WERI-Rb-1 (cell line): ENCODE measurements at regions not wholly inside any gene's neighbourhood (a gene's known extent, or its start where the extent isn't known, plus 50 kb on each side); places are given as distances from the start of the nearest gene placed in this dataset.

ENCODE experiments used
- DNase-seq: peaks from one replicate; pipeline ENCODE4 v3.0.0-alpha.2; 2020
- H3K27ac ChIP-seq: fragments of 250-450 bp; sonication (Bioruptor Pico); 2 replicates; pipeline ENCODE4 v1.5.1; 2020; ENCODE audit warnings: mild to moderate bottlenecking, moderate library complexity
- H3K27me3 ChIP-seq: fragments of 250-450 bp; sonication (Bioruptor Pico); 2 replicates; pipeline ENCODE4 v1.5.1; 2021; ENCODE audit warnings: mild to moderate bottlenecking, low read depth, moderate library complexity; ENCODE audit not compliant: insufficient read depth, severe bottlenecking
- H3K36me3 ChIP-seq: fragments of 250-450 bp; sonication (Bioruptor Pico); 2 replicates; pipeline ENCODE4 v1.5.1; 2020; ENCODE audit warnings: mild to moderate bottlenecking, moderate library complexity
- H3K4me3 ChIP-seq: 2 replicates; pipeline ENCODE4 v1.5.1; 2011; ENCODE audit warnings: low read depth, mild to moderate bottlenecking, control low read depth, low read length
- H3K9me3 ChIP-seq: fragments of 250-450 bp; sonication (Bioruptor Pico); 2 replicates; pipeline ENCODE4 v1.5.1; 2021; ENCODE audit warnings: mild to moderate bottlenecking, moderate library complexity; ENCODE audit not compliant: severe bottlenecking
- CTCF ChIP-seq: IDR thresholded peaks from 2 replicates; pipeline ENCODE4 v1.5.1; 2011; ENCODE audit warnings: low read depth, mild to moderate bottlenecking, control low read depth, inconsistent platforms, low read length

GRCh38 chr14:93858896-93859295 lies 68.2 kb upstream of the FAM181A start:
- no peaks in the 10 kb centered on the region for H3K27me3 ChIP-seq
- TF ChIP-seq CTCF, result no peak

GRCh38 chr14:93857500-93858283 lies 69.4 kb upstream of the PRIMA1 start:
- no peaks in the 10 kb centered on the region for H3K36me3 ChIP-seq
- peak; percentile 31 for DNase-seq
- no peaks in the 10 kb centered on the region for H3K27me3 ChIP-seq
- 0 out of 2 replicates have a peak, but pooled peaks have one; percentile 18 for TF ChIP-seq CTCF
- no peak overlapping the region for H3K4me3 ChIP-seq
- no peaks in the 10 kb centered on the region for H3K9me3 ChIP-seq
- no peak overlapping the region for H3K27ac ChIP-seq

More at GRCh38 chr14:93858896-93859295, 68.2 kb upstream of the FAM181A start:
- DNase-seq, result no peak
- H3K9me3 ChIP-seq, result no peaks in the 10 kb centered on the region
- no peak overlapping the region for H3K4me3 ChIP-seq
- no peak overlapping the region for H3K27ac ChIP-seq
- no peaks in the 10 kb centered on the region for H3K36me3 ChIP-seq

GRCh38 chr14:93857081-93857480 lies 68.8 kb upstream of the PRIMA1 start:
- DNase-seq, result no peak
- no peaks in the 10 kb centered on the region for H3K27me3 ChIP-seq
- H3K4me3 ChIP-seq, result no peak overlapping the region
- H3K36me3 ChIP-seq, result no peaks in the 10 kb centered on the region
- no peak for TF ChIP-seq CTCF
- H3K9me3 ChIP-seq, result no peaks in the 10 kb centered on the region
- H3K27ac ChIP-seq, result no peak overlapping the region

- no peak overlapping the region for H3K27ac ChIP-seq
- DNase-seq, result no peak
- no peaks in the 10 kb centered on the region for H3K9me3 ChIP-seq
- H3K36me3 ChIP-seq, result no peaks in the 10 kb centered on the region
- TF ChIP-seq CTCF, result no peak
- H3K4me3 ChIP-seq, result no peak overlapping the region
- H3K27me3 ChIP-seq, result no peaks in the 10 kb centered on the region
These were observed 67.5 kb upstream of the PRIMA1 start for GRCh38 chr14:93855737-93856136.

- TF ChIP-seq CTCF, result no peak
- Histone ChIP-seq H3K9me3 (no peaks in the 10 kb centered on the region), H3K27ac (no peak overlapping the region), H3K36me3 (no peaks in the 10 kb centered on the region), H3K4me3 (no peak overlapping the region), H3K27me3 (no peaks in the 10 kb centered on the region)
- no peak for DNase-seq
These were observed 59.2 kb upstream of the PRIMA1 start for GRCh38 chr14:93847473-93847872.

GRCh38 chr14:93838238-93838637 lies 50.0 kb upstream of the PRIMA1 start:
- H3K36me3 ChIP-seq, result no peaks in the 10 kb centered on the region
- H3K27ac ChIP-seq, result no peak overlapping the region
- no peak for TF ChIP-seq CTCF
- no peaks in the 10 kb centered on the region for H3K27me3 ChIP-seq
- DNase-seq, result no peak
- no peaks in the 10 kb centered on the region for H3K9me3 ChIP-seq
- H3K4me3 ChIP-seq, result no peak overlapping the region
